Stimulated activated CD8-positive, alpha-beta memory T cell treated with anti-CD3 and anti-CD28 coated beads, Interleukin-4, amount 100 ng/mL, for 1 hour (primary cell): ENCODE measurements at regions not wholly inside any gene's neighbourhood (a gene's known extent, or its start where the extent isn't known, plus 50 kb on each side); places are given as distances from the start of the nearest gene placed in this dataset.
"Not testable (repeated sequence)": the region's sequence is repeated elsewhere in the genome, so short reads cannot be mapped to it uniquely, and the experiment has no call there.

Source experiments
- DNase-seq, 2 donors: peaks; one replicate each; pipeline ENCODE4 v3.0.0-alpha.2; 2020; ENCODE audit warnings: low read depth in 2 of 2, low spot score in 1 of 2

- DNase-seq: no peak
These were observed 199.5 kb upstream of the CCL2 start for GRCh38 chr17:34055606-34056005.

DNA sequence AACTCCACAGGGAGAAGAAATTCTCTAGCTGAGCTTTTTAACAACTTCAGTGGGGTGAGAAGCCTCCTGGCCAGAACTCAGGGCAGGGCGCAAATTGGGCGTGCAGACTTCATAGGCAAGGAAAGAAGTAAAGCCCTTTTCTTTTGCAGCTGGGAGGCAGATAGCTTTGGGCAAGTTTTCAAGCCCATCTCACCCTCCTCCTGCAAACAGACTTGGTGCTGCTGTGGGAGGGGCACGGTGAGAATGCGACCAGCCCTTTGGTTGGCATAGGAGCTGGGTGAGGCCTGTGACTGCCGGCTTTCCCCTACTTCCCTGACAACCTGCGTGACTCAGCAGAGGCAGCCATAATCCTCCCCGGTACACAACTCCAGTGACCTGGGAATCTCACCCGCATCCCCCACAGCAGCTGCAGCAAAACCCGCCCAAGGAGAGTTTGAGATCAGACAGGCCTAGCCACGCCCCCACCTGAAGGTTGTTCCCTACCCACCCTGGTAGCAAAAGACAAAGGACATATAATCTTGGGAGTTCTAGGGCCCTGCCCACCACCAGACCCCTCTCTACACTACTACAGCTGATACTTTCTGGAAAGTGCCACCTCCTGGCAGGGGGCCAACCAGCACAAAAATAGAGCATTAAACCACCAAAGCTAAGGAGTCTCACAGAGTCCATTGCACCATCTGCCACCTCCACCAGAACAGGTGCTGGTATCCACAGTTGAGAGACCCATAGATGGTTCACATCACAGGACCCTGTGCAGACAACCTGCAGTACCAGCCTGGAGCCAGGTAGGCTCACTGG lies 195.5 kb upstream of the CCL2 start:
- DNase-seq: no peak

GRCh38 chr17:34066528-34066927 lies 188.6 kb upstream of the CCL2 start:
- DNase-seq: no peak

DNA sequence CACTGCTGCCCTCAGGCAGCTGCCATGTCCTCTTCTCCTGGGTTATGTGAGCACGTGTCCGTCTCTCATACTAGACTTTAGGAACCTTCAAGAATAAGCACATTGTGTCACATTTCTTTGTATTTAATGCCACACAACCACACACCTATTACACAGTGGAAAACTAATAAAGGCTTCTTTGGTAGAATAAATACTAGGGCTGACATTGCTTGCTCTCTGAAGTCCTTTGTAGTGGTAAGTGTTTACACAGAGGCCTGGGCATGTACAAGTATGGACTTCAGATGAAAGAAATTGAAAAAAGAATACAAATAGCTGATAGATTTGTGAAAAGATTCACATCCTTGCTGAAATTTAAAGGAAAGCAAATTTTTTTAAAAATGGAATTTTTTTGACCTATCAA lies 188.1 kb upstream of the CCL2 start:
- DNase-seq: no peak

DNA sequence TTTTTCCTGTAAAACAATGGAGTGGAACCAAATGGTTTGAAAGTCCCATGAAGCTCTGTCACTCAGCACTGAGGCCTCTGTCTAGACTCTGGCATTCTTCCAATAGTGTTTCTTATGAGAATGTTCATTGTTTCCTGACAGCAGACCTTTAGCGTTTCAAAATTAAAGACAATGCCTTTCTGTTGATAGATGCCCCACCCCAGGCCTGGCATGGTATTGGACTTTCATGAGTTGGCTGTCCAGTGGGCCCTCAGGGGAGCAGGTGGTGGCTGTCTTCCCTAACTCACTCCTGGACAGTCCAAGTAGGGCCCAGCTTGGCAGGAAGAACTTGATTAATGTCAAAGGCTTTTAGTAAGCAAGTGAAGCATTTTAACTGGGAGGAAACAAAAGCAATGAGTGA lies 186.5 kb upstream of the CCL2 start:
- no peak for DNase-seq

DNA sequence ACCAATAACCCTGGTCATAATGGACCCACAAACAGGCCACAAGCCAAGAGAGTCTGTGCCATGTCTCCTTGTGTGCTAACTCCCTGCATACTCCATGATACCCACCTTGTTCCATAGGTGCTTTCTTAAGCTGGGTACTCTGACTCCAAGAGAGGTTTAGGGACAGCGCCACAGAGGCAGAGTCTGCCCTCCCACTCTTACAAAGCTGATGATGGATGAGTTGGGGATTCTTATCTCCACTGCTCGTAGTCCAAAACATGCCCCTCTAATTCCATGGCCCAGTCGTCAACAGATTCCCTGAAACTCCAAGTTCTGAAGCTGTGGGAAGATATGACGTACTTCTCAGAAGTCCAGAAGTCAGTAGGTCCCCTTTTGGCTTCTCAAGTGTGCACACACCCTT lies 184.4 kb upstream of the CCL2 start:
- no peak for DNase-seq

GRCh38 chr17:34071886-34072420 lies 183.1 kb upstream of the CCL2 start:
- no peak for DNase-seq

DNA sequence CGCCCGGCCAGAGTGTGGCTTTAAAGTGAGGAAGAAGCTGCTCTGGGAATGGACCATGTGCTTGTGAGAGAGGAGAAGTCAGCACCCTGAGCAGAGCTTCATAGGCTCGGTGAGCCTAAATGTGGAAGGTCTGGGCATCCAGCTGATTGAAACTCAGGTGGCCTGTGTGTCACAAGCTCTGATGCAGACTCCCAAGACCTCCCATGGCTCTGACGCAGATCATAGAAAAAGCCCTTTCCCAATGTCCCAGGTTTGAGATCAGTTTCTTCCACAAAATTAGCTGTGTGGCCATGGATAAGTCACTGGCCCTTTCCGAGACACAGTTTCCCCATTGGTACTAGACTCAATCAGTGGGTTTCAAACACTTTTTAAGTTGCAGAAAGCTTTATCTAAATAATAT lies 180.0 kb upstream of the CCL2 start:
- no peak for DNase-seq

DNA sequence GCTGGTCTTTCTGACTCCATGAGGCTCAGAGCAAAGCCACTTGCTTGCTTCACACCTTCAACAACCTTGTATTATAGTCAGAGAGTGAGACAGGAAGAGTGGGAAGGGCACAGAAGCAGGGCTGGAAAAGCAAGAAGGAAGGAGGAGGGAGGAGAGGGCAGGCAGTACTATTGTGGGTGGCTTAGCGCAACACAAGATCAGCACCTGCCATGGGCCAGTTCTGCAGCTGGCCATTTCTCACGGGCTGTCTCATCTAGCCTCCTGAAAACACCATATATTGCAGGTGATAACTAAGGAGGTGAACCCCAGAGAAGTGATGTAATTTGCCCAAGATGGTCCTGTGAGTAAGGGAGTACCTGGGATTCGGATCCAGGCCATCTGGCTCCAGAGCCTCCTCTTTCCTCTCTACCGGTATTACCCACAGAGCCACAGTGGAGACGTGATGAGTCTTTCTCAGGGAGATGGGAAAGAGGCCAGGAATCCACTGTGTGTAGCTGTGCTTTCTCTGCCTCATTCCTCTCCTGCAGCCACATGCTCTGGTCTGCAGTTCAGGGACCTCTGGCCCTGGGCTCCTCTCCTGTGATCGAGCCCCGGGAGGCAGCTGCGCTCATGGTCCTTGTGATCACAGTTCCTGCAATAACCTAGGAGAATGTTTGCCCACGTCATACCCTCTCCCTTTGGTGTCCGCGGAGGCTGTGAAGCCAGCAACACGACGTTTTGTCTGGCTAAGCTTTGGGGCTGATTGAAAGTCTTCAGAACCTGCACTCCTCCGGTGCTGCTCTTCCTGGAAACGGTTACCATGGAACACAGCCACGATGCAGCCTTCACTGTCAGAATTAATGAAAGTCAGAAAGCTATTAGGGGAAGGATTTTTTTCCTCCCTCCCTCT lies 178.1 kb upstream of the CCL2 start:
- no peak for DNase-seq

- no peak for DNase-seq
These were observed 173.8 kb upstream of the CCL2 start for GRCh38 chr17:34081269-34081668.

DNA sequence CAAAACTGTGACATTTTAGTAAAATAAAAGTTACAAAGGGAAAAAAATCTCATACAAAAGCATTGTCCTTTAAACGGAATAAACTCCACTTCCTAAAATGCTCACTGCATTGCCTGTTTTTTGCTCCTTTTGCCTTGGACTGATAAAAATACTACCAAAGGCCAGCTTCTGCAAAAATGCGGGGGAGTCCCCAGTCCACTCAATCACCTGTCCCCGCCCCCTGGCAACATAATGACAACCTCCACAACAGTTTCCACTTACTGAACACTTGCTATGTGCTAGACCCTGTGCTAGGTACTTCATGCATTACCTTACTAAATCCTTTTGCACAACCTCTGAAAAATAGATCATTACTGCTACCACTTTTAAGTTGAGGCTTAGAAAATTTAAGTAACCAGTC lies 172.7 kb upstream of the CCL2 start:
- DNase-seq: no peak

GRCh38 chr17:34089042-34089441 lies 166.0 kb upstream of the CCL2 start:
- not testable (repeated sequence) for DNase-seq

DNA sequence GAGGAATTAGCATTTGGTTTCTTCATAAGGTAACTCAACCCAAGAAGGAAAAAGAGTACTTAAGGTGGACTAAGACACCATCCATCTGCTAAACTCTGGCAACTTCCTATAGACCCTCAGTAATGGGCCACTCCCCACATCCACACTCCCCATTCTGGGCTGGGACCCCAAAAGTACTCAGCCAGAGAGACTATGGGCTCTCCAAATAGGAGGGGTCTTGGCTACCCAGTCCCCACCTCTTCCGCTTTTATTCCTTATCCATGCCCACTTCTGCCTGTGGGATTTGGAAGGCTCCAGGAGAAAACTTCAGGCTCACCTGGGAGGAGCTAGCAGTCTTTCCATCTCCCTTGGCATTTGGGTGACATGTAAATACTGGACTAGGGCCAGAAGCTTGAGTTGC lies 164.5 kb upstream of the CCL2 start:
- no peak for DNase-seq

DNA sequence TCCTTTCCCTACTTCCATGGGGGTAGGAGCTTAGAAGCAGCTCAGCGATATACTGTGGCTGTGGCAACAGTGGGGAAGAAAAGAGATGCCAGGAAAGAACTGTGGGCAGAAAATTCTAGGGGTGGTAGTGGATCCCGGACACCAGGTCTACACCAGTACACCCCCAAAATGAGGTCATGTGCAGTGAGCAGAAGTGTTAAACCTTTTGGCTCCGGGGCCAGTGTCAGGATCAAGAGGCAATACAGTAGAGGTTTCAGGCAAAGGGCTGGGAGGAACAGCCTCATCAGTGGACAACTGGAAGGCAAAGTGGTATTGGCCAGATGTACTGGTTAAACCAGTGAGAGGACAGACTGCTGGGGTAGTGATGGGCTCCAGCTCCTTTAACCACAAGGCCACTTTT lies 163.1 kb upstream of the CCL2 start:
- DNase-seq: no peak

GRCh38 chr17:34095106-34095505 lies 160.0 kb upstream of the CCL2 start:
- no peak for DNase-seq

DNA sequence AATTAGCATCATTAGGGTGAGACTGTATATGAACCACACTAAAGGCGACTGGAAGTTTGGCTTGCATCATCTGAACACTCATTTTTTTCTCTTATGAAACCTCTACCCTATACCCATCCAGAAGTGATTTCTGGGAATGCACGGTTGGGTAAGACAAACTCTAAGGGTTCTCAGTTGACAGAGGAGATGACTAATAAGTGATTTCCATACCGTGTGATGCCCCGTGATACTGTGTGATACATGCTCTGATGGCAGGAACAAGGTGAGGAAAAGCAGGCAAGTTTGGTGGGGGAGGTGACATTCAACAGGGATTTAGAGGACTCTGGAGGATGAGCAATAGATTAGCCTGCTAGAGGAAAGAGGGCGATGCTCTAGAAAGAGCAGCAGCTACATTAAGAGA lies 156.4 kb upstream of the CCL2 start:
- no peak for DNase-seq

GRCh38 chr17:34099859-34100515 lies 155.1 kb upstream of the CCL2 start:
- DNase-seq: no peak

GRCh38 chr17:34107019-34107418 lies 148.1 kb upstream of the CCL2 start:
- DNase-seq: no peak

DNA sequence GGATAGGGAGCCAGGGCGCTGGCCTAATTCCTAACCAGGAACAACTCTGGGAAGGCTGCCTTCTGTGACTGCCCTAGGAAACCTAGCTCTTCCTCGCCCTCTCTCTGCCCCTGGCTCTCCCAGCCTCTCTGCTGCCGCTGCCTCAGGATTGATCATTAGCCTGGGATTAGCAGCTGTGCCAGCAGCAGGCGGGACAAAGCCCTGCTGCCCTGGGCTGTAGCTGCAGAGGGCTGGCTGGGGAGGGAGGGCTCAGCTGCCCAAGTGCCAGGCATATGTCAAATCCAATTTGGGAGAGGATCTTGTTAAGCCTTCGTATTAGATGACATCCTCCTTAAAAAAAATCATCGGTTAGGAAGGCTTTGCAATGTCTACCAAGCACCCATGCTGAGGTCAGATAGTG lies 144.8 kb upstream of the CCL2 start:
- DNase-seq: no peak

DNA sequence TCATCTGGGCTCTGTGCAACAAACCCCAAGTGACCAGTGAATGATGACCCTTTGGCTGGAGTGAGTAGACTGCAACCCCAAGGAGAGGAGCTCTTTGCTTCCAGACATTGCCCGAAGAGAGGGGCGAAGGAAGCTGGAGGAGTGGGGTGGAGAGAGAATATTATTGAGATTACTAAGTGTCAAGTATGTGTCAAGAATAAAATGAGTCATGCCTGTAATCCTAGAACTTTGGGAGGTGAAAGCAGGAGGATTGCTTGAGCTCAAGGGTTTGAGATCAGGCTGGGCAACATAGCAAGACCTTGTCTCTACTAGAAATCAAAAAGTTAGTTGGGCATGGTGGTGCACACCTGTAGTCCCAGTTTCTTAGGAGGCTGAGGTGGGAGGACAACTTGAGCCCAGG lies 142.0 kb upstream of the CCL2 start:
- DNase-seq: no peak

GRCh38 chr17:34114174-34114573 lies 140.9 kb upstream of the CCL2 start:
- DNase-seq: no peak

- no peak for DNase-seq
These were observed 138.8 kb upstream of the CCL2 start for GRCh38 chr17:34116306-34116705.
